HUDEP-2 (cell line): ENCODE measurements at regions not wholly inside any gene's neighbourhood (a gene's known extent, or its start where the extent isn't known, plus 50 kb on each side); places are given as distances from the start of the nearest gene placed in this dataset.
A peak's percentile ranks its signal among the peaks of the same experiment; 100 is the strongest.
"Not testable (repeated sequence)": the region's sequence is repeated elsewhere in the genome, so short reads cannot be mapped to it uniquely, and the experiment has no call there.

Experiments
- DNase-seq, 76 experiments: peaks; one replicate each; lab custom pipeline; 2025; ENCODE audit not compliant: unreplicated experiment in 76 of 76; lab: John Stamatoyannopoulos, UW

- no peak for DNase-seq
These were observed 95.8 kb upstream of the ABCB5 start for GRCh38 chr7:20519645-20520044.

DNA sequence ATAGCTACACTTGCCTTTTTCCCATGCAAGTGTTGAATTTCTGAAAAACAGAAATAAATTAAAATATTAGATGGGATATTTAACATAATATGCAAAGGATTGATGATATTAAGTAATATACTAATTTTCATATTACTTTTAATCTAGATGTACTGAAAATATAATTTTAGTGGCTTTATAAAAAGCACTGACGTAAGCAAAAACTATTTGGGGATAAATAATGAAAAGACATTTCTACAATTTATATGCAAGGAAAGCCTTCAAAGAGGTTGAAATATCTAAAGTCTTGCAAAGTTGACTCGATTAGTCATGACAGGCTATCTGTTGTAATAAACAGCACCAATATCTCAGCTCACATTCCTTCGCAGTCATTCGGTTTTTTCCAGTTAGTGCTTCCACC is 94.9 kb upstream of the ABCB5 start:
- no peak for DNase-seq

GRCh38 chr7:20521243-20521642 is 94.2 kb upstream of the ABCB5 start:
- DNase-seq, result no peak

DNA sequence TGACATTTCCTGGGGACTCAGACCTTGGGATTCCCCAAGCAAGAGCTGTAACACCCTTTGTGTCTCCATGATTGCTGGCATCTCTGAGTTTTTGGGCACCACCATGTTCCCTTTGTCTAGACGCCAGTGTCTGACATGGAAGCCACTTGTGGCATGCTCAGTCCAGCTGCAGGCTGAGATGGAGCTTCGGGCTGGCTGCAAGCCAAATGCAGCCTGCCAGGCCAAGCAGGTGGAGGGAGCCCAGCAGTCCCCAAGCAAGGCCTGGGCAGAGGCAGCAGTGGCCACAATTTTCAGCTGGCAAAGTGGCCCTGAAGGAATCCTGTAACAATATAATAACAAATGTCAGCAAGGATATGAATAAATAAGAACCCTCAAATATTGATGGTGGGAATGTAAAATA is 86.2 kb upstream of the ABCB5 start:
- DNase-seq, result no peak

- no peak for DNase-seq
These were observed 82.6 kb upstream of the ABCB5 start for GRCh38 chr7:20532890-20533289.

DNA sequence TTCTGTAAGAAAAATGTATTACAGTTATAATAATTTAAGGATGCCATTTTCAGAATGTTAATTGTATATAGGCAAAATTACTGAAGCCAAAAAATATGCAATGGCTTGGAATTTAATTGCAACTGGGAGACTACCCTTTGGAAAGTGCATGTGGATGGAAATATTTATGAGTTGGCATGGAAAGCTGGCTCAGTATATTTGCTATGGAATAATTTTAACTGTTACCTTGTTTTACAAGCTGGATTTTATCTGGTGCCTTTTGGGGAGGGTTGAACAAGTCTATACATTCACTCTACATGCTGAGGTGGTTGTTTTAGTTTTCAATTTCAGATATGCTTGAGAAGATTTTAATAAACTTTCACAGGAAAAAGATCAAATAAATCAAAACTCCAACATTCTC is 80.9 kb upstream of the ABCB5 start:
- DNase-seq, result no peak

DNA sequence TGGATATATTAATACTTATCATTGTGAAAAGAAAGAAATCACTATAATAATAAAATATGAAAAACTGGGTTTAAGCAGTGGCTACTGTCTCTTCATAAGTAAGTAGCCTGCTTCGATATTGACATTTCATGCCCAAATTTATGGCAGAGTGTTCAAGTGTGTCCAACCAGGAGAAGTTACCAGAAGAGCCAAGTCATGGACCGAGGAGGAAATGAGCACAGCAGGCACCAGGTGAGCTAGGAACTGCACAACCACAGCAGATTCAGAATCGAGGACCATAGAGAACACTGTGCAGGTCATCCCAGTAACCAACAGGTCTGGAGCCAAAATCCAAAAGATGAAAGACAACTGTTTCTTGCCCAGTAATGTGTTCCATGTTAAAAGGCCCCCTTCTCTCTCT is 79.9 kb upstream of the ABCB5 start:
- DNase-seq, result no peak

- peak in 15 of 76 experiments; percentile 8 to 35 (median 11) for DNase-seq
These were observed 76.3 kb upstream of the ABCB5 start for GRCh38 chr7:20539201-20539600.

DNA sequence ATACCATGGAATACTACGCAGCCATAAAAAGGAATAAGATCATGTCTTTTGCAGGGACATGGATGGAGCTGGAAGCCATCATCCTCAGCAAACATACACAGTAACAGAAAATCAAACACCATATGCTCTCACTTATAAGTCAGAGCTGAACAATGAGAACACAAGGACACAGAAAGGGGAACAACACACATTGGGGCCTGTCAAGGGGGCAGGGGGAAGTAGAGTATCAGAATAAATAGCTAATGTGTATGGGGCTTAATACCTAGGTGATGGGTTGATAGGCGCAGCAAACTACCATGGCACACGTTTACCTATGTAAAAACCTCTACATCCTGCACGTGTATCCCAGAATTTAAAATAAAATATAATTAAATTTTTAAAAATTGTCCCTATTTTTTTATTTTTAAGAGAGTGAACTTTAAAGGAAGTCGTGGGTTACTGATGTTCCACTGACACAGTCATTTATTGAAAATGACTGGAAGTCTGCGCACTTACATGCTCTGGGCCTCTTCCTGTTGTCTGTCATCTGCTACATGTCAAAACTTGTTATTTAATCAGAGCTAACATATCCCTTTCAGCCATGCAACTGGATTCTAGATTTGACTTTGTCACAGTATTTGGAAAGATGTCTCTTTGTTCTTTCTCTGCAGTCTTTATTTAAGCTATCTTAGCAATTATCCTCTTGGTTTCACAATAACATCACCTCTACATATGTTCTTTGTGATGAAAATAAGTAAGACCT is 73.7 kb upstream of the ABCB5 start:
- no peak for DNase-seq

DNA sequence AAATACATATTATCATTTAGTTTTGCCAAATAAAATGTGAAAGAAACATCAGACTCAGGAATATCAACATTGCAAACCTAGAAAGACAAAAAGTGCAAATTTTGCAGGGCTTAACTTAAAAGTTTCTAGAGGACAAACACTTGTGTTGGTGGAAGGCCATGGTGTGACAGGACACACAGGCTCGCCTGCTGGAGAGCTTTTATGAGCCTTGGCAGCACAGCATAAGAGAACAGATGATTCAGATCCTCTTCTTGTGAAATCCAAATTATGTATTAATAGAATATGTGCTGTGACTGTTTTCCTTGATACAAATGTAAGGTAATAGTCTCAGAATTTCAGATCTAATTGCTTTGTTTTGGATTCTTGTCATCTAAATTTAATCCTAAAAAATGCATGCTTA is 72.9 kb upstream of the ABCB5 start:
- no peak for DNase-seq

DNA sequence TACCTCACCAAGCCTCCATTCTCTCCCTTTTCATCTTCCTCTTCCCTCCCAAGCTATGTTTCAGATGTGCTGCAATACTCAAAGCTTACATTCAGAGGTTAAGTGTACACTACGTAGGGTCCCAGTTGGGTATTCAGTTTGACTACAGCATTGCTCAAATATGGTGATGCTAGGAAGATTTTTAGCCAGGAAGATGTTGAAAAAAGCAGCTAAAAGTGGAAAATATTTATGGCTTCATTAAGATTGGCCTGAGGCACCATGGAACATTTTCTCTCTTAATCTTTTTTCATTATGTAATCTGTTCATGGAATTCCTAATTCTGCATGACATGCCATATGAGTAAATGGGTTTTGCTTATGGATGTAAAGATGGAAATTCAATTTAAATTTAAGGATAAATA is 72.0 kb upstream of the ABCB5 start:
- no peak for DNase-seq

GRCh38 chr7:20545016-20545415 is 70.5 kb upstream of the ABCB5 start:
- DNase-seq, result no peak

GRCh38 chr7:20546958-20547357 is 68.5 kb upstream of the ABCB5 start:
- not testable (repeated sequence) for DNase-seq

GRCh38 chr7:20554072-20554471 is 61.4 kb upstream of the ABCB5 start:
- DNase-seq, result no peak

GRCh38 chr7:20556091-20556490 is 59.4 kb upstream of the ABCB5 start:
- no peak for DNase-seq

DNA sequence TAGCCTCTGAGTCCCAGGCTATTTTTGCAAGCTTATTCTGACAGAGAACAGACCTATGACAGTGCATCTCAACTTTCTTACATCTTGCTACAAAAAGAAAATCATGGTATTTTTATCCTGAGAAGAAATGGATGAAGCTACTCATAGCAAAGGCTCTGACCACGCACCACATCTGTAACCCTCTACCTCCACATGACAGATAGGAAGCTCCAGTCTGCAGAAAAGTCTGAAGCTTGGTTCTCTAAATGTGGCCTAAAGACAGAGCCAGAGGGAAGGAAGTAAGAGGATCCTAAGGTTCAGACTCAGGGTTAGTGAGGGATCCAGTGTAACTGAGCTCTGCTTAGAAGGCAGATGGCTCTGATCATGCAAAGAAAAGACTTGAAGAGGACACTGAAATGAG is 58.4 kb upstream of the ABCB5 start:
- DNase-seq, result no peak

GRCh38 chr7:20558963-20559716 is 56.3 kb upstream of the ABCB5 start:
- DNase-seq, result no peak

GRCh38 chr7:20559883-20560282 is 55.6 kb upstream of the ABCB5 start:
- DNase-seq, result no peak

GRCh38 chr7:20560325-20561180 is 54.9 kb upstream of the ABCB5 start:
- no peak for DNase-seq

DNA sequence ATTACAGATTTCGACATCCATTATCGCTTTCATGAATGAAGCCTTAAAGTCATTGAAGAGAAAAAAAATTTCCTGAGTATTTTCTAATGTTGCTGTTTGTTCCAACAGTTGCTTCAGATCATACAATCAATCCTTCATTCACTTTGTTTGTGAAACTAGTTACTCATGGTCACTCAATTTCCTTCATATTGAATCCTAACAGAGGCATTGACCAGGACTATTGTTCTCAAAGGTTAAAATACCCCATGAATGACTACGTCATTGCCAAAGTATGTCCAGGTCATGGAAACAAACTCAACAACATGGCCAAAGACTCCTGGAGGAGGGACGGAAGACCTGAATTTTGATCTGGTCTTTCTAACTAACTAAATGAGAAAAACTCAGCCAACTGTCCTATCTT is 54.0 kb upstream of the ABCB5 start:
- no peak for DNase-seq

- DNase-seq, result no peak
These were observed 53.6 kb upstream of the ABCB5 start for GRCh38 chr7:20561908-20562307.
